ENCODE measurements at regions not wholly inside any gene's neighbourhood (a gene's known extent, or its start where the extent isn't known, plus 50 kb on each side); places are given as distances from the start of the nearest gene placed in this dataset.

DNA sequence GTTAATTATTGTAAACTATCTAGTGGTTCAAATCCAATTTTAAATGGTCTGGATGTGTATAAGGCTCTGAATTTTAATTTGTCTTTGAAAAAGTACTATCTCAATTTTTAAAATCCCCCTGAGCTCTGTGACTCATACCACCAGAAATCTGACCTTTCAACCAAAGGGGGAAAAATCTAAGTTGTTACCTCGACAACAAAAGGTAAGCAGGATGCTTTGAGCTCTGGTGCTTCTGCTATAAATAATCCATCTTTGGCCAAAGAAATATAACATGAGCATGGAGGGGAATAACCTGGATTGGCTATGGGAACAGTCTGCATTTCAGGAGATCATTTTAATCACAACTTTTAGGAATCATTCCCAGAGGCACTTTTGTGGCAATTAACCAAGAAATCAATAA is 76.3 kb upstream of the PCSK1 start (continued):
- TF ChIP-seq YY1 (IDR thresholded peaks at IDR 0.05; ENCODE audit: low read depth, low read length) = no peak
- TF ChIP-seq RAD21 (IDR thresholded peaks at IDR 0.05 in 1 of 2, conservative IDR thresholded peaks at IDR 0.05 in 1 of 2; ENCODE audit: low read depth in 2 of 2, low read length in 2 of 2) = no peak
- no peak for TF ChIP-seq CHD1 (IDR thresholded peaks at IDR 0.05; ENCODE audit: low read depth, low read length)
- no peak for TF ChIP-seq POU5F1 (IDR thresholded peaks at IDR 0.05; ENCODE audit: low read depth, low read length)
- TF ChIP-seq SUZ12 (IDR thresholded peaks at IDR 0.05; ENCODE audit: low read length) = no peak
- no peak for TF ChIP-seq JUN (IDR thresholded peaks at IDR 0.05; ENCODE audit: low read depth, low read length)
- TF ChIP-seq SP2 (IDR thresholded peaks at IDR 0.05; ENCODE audit: low read length) = no peak
- TF ChIP-seq BRCA1 (IDR thresholded peaks at IDR 0.05; ENCODE audit: low read depth, low read length) = no peak
- no peak for TF ChIP-seq CREB1 (IDR thresholded peaks at IDR 0.05)
- TF ChIP-seq SP1 (IDR thresholded peaks at IDR 0.05; ENCODE audit: low read depth, low read length) = no peak

Measured in H1 (cell line).